H9 (cell line): ENCODE measurements at regions not wholly inside any gene's neighbourhood (a gene's known extent, or its start where the extent isn't known, plus 50 kb on each side); places are given as distances from the start of the nearest gene placed in this dataset.
A peak's percentile ranks its signal among the peaks of the same experiment; 100 is the strongest.

Experiments used
- DNase-seq: peaks from one replicate; pipeline ENCODE4 v3.0.0-alpha.2; 2017
- H2AFZ ChIP-seq: one replicate; pipeline ENCODE4 v1.6.1; 2013; ENCODE audit warnings: mild to moderate bottlenecking, low read length, control low read depth, moderate library complexity
- H2AK5ac ChIP-seq: 2 replicates; pipeline ENCODE4 v1.6.1; 2013; ENCODE audit warnings: low read length, control low read depth, mixed read lengths; ENCODE audit not compliant: insufficient read length
- H2BK120ac ChIP-seq: one replicate; pipeline ENCODE4 v1.6.1; 2013; ENCODE audit warnings: low read depth, mild to moderate bottlenecking, low read length, control low read depth, inconsistent platforms; ENCODE audit not compliant: poor library complexity, severe bottlenecking
- H2BK12ac ChIP-seq: 2 replicates; pipeline ENCODE4 v1.6.1; 2013; ENCODE audit warnings: low read length, control low read depth, mixed read lengths, low read depth; ENCODE audit not compliant: insufficient read length
- H2BK15ac ChIP-seq: 2 replicates; pipeline ENCODE4 v1.6.1; 2013; ENCODE audit warnings: low read depth, low read length, control low read depth
- H2BK20ac ChIP-seq: one replicate; pipeline ENCODE4 v1.6.1; 2013; ENCODE audit warnings: low read depth, mild to moderate bottlenecking, low read length, control low read depth, inconsistent platforms; ENCODE audit not compliant: poor library complexity, severe bottlenecking
- H2BK5ac ChIP-seq: 2 replicates; pipeline ENCODE4 v1.6.1; 2013; ENCODE audit warnings: low read length, control low read depth, mixed read lengths; ENCODE audit not compliant: insufficient read length
- H3K14ac ChIP-seq: 2 replicates; pipeline ENCODE4 v1.6.1; 2013; ENCODE audit warnings: low read length, control low read depth; ENCODE audit not compliant: insufficient read depth
- H3K18ac ChIP-seq: 2 replicates; pipeline ENCODE4 v1.6.1; 2013; ENCODE audit warnings: low read depth, mild to moderate bottlenecking, mixed read lengths, low read length, control low read depth; ENCODE audit not compliant: insufficient read length
- H3K23ac ChIP-seq: 2 replicates; pipeline ENCODE4 v1.6.1; 2013; ENCODE audit warnings: low read length, control low read depth, mixed read lengths, low read depth; ENCODE audit not compliant: insufficient read length
- H3K23me2 ChIP-seq: 2 replicates; pipeline ENCODE4 v1.6.1; 2013; ENCODE audit warnings: low read depth, mild to moderate bottlenecking, mixed read lengths, low read length, control low read depth; ENCODE audit not compliant: insufficient read length, poor library complexity, severe bottlenecking
- H3K27ac ChIP-seq: 2 replicates; pipeline ENCODE4 v1.5.1; 2013; ENCODE audit warnings: low read length, control low read depth, mixed read lengths, low read depth; ENCODE audit not compliant: insufficient read length
- H3K27me3 ChIP-seq: 2 replicates; pipeline ENCODE4 v1.6.1; 2013; ENCODE audit warnings: low read length, control low read depth, inconsistent platforms; ENCODE audit not compliant: insufficient read depth
- H3K4ac ChIP-seq: 2 replicates; pipeline ENCODE4 v1.6.1; 2013; ENCODE audit warnings: low read depth, mild to moderate bottlenecking, control low read depth, inconsistent platforms, low read length, moderate library complexity
- H3K4me1 ChIP-seq: 2 replicates; pipeline ENCODE4 v1.6.1; 2013; ENCODE audit warnings: low read length, control low read depth, inconsistent platforms; ENCODE audit not compliant: insufficient read depth
- H3K4me2 ChIP-seq: 2 replicates; pipeline ENCODE4 v1.6.1; 2013; ENCODE audit warnings: low read length, control low read depth, mixed read lengths; ENCODE audit not compliant: insufficient read length, insufficient read depth
- H3K56ac ChIP-seq: 2 replicates; pipeline ENCODE4 v1.6.1; 2013; ENCODE audit warnings: low read depth, mild to moderate bottlenecking, mixed read lengths, low read length, control low read depth; ENCODE audit not compliant: insufficient read length
- H3K79me1 ChIP-seq: 2 replicates; pipeline ENCODE4 v1.6.1; 2013; ENCODE audit warnings: low read depth, mild to moderate bottlenecking, moderate library complexity, low read length, control low read depth, inconsistent platforms; ENCODE audit not compliant: insufficient read depth, poor library complexity, severe bottlenecking
- H3K79me2 ChIP-seq: 2 replicates; pipeline ENCODE4 v1.6.1; 2013; ENCODE audit warnings: low read length, control low read depth, inconsistent platforms; ENCODE audit not compliant: insufficient read depth
- H3K9ac ChIP-seq: 2 replicates; pipeline ENCODE4 v1.6.1; 2013; ENCODE audit warnings: low read length, control low read depth, mixed read lengths; ENCODE audit not compliant: insufficient read length; ENCODE audit errors: extremely low read depth
- H3K9me3 ChIP-seq: one replicate; pipeline ENCODE4 v1.6.1; 2013; ENCODE audit warnings: low read depth, low read length, inconsistent platforms; ENCODE audit not compliant: control insufficient read depth
- H3T11ph ChIP-seq: one replicate; pipeline ENCODE4 v1.6.1; 2013; ENCODE audit warnings: mild to moderate bottlenecking, low read length, control low read depth, inconsistent platforms
- H4K20me1 ChIP-seq: one replicate; pipeline ENCODE4 v1.6.1; 2013; ENCODE audit not compliant: control insufficient read depth, insufficient read length, insufficient read depth
- H4K5ac ChIP-seq: 2 replicates; pipeline ENCODE4 v1.6.1; 2013; ENCODE audit warnings: low read depth, mild to moderate bottlenecking, mixed read lengths, low read length, control low read depth; ENCODE audit not compliant: insufficient read length
- H4K8ac ChIP-seq: replicated peaks from 2 replicates; pipeline ENCODE4 v1.6.1; 2013; ENCODE audit warnings: low read length, control low read depth, mixed read lengths, low read depth; ENCODE audit not compliant: insufficient read length
- H4K91ac ChIP-seq: 2 replicates; pipeline ENCODE4 v1.6.1; 2013; ENCODE audit warnings: low read depth, mild to moderate bottlenecking, moderate library complexity, mixed read lengths, low read length, control low read depth; ENCODE audit not compliant: insufficient read length
- H3K27ac Mint-ChIP-seq, 3 experiments: 2 replicates in 2 of 3; 3 replicates in 1 of 3; pipeline ENCODE4 v1.8.0; 2020 to 2021; ENCODE audit warnings: mixed read lengths in 3 of 3, mild to moderate bottlenecking in 1 of 3, moderate library complexity in 1 of 3
- H3K27me3 Mint-ChIP-seq: 2 replicates; pipeline ENCODE4 v1.8.0; 2021; ENCODE audit warnings: low read depth, mild to moderate bottlenecking, moderate library complexity, mixed read lengths
- H3K36me3 Mint-ChIP-seq, 3 experiments: 2 replicates in 2 of 3; 3 replicates in 1 of 3; pipeline ENCODE4 v1.8.0; 2020 to 2021; ENCODE audit warnings: low read depth in 3 of 3, mixed read lengths in 3 of 3; ENCODE audit not compliant: insufficient read depth in 1 of 3
- H3K4me1 Mint-ChIP-seq, 2 experiments: 2 replicates each; pipeline ENCODE4 v1.8.0; 2020; ENCODE audit warnings: mixed read lengths in 2 of 2
- H3K4me3 Mint-ChIP-seq, 2 experiments: 2 replicates in 1 of 2; 3 replicates in 1 of 2; pipeline ENCODE4 v1.8.0; 2020 to 2021; ENCODE audit warnings: mild to moderate bottlenecking in 2 of 2, mixed read lengths in 2 of 2, moderate library complexity in 1 of 2
- H3K9me3 Mint-ChIP-seq, 2 experiments: 2 replicates in 1 of 2; 3 replicates in 1 of 2; pipeline ENCODE4 v1.8.0; 2020; ENCODE audit warnings: mild to moderate bottlenecking in 2 of 2, mixed read lengths in 2 of 2, moderate library complexity in 1 of 2
- CTCF ChIP-seq: fragments of 200-600 bp; sonication (generic); conservative IDR thresholded peaks from 3 replicates; pipeline ENCODE4 v1.8.0; 2021; ENCODE audit warnings: antibody characterized with exemption, mild to moderate bottlenecking
- WGBS: extraction: QIAGEN DNeasy Blood & Tissue Kit; methylation state at CpG from one replicate; pipeline ENCODE4 v1.1.7; 2013; ENCODE audit warnings: missing lambda C conversion rate, low lambda C conversion rate, mixed read lengths; ENCODE audit not compliant: insufficient read length; ENCODE audit errors: extremely low coverage; 5-methylcytosine and 5-hydroxymethylcytosine counted together

GRCh38 chr10:32163071-32163761 lies 107.0 kb upstream of the KIF5B start:
- H3K27ac Mint-ChIP-seq, result peak overlapping the region in 1 of 3 experiments; percentile 82; a peak in 1 of 7 replicates
- H3K18ac ChIP-seq, result no peak overlapping the region
- no peak overlapping the region for H3T11ph ChIP-seq
- no peak overlapping the region for H2BK5ac ChIP-seq
- no peaks in the 10 kb centered on the region for H3K23me2 ChIP-seq
- H2BK12ac ChIP-seq, result no peak overlapping the region
- H4K8ac ChIP-seq, result no peak overlapping the region
- no peak for DNase-seq
- H3K27ac ChIP-seq, result no peak overlapping the region
- no peak overlapping the region for H2BK120ac ChIP-seq
- H3K4ac ChIP-seq, result no peak overlapping the region
- no peak overlapping the region for H3K4me3 Mint-ChIP-seq
- H3K23ac ChIP-seq, result no peak overlapping the region
- no peaks in the 10 kb centered on the region for H3K36me3 Mint-ChIP-seq
- no CpG with 5 or more reads among the region's 10 CpGs for WGBS
- H4K20me1 ChIP-seq, result no peaks in the 10 kb centered on the region
- no peak overlapping the region for H3K56ac ChIP-seq
- H3K9me3 ChIP-seq, result no peaks in the 10 kb centered on the region
- no peak overlapping the region for H2BK20ac ChIP-seq
- no peaks in the 10 kb centered on the region for H3K79me1 ChIP-seq
- H3K9me3 Mint-ChIP-seq, result no peaks in the 10 kb centered on the region
- no peak overlapping the region for H2BK15ac ChIP-seq
- no peaks in the 10 kb centered on the region for H3K4me1 ChIP-seq
- 0 out of 4 replicates have a peak, but pooled peaks cover 3 to 4% of the 10 kb centered on the region in 2 experiments for H3K4me1 Mint-ChIP-seq
- no peak overlapping the region for H2AFZ ChIP-seq
- no peaks in the 10 kb centered on the region for H3K79me2 ChIP-seq
- no peak overlapping the region for H3K9ac ChIP-seq
- H3K27me3 Mint-ChIP-seq, result no peaks in the 10 kb centered on the region; the same call in none of the 2 replicates
- no peak overlapping the region for H3K4me2 ChIP-seq
- H3K27me3 ChIP-seq, result no peaks in the 10 kb centered on the region
- no peak overlapping the region for H3K14ac ChIP-seq
- H2AK5ac ChIP-seq, result no peak overlapping the region
- TF ChIP-seq CTCF, result no peak
- no peak overlapping the region for H4K5ac ChIP-seq
- H4K91ac ChIP-seq, result no peak overlapping the region
